GM23338 (cell line): ENCODE measurements at regions not wholly inside any gene's neighbourhood (a gene's known extent, or its start where the extent isn't known, plus 50 kb on each side); places are given as distances from the start of the nearest gene placed in this dataset.

Experiments
- ATAC-seq: fragments of 200-7000 bp; cut with Tn5 transposase; 3 replicates; pipeline ENCODE4 v1.9.1; 2020
- DNase-seq: peaks from one replicate; pipeline ENCODE4 v3.0.0-alpha.2; 2015; ENCODE audit warnings: low spot score
- H2AFZ ChIP-seq: fragments of 200-600 bp; sonication (generic); 2 replicates; pipeline ENCODE4 v1.8.0; 2016; ENCODE audit warnings: antibody characterized with exemption, mild to moderate bottlenecking, moderate library complexity
- H3F3A ChIP-seq: fragments of 200-600 bp; sonication (generic); replicated peaks from 2 replicates; pipeline ENCODE4 v1.8.0; 2017; ENCODE audit warnings: antibody characterized with exemption, mixed run types, low read depth
- H3K27ac ChIP-seq: fragments of 200-600 bp; sonication (generic); 2 replicates; pipeline ENCODE4 v1.6.1; 2016; ENCODE audit warnings: low read depth
- H3K27me3 ChIP-seq: fragments of 200-600 bp; sonication (generic); 2 replicates; pipeline ENCODE4 v1.8.0; 2016; ENCODE audit warnings: mild to moderate bottlenecking, mixed run types, moderate library complexity; ENCODE audit not compliant: insufficient read depth
- H3K36me3 ChIP-seq: fragments of 200-600 bp; sonication (generic); 2 replicates; pipeline ENCODE4 v1.8.0; 2016; ENCODE audit warnings: mild to moderate bottlenecking; ENCODE audit not compliant: insufficient read depth
- H3K4me1 ChIP-seq: fragments of 200-600 bp; sonication (generic); 2 replicates; pipeline ENCODE4 v1.8.0; 2016; ENCODE audit warnings: mild to moderate bottlenecking, moderate library complexity; ENCODE audit not compliant: insufficient read depth
- H3K4me2 ChIP-seq: fragments of 200-600 bp; sonication (generic); 2 replicates; pipeline ENCODE4 v1.7.1; 2017; ENCODE audit warnings: mixed run types
- H3K4me3 ChIP-seq: fragments of 200-600 bp; sonication (generic); 2 replicates; pipeline ENCODE4 v1.6.1; 2016; ENCODE audit warnings: mixed run types
- H3K79me2 ChIP-seq: fragments of 200-600 bp; sonication (generic); replicated peaks from 2 replicates; pipeline ENCODE4 v1.8.0; 2017; ENCODE audit warnings: mild to moderate bottlenecking; ENCODE audit not compliant: insufficient read depth
- H3K9me2 ChIP-seq: fragments of 200-600 bp; sonication (generic); 2 replicates; pipeline ENCODE4 v1.8.0; 2017; ENCODE audit not compliant: insufficient read depth
- H4K20me1 ChIP-seq: fragments of 200-600 bp; sonication (generic); replicated peaks from 2 replicates; pipeline ENCODE4 v1.8.0; 2017; ENCODE audit warnings: mild to moderate bottlenecking; ENCODE audit not compliant: insufficient read depth
- H3K27ac Mint-ChIP-seq: 2 replicates; pipeline ENCODE4 v1.8.0; 2020; ENCODE audit warnings: inconsistent platforms, mild to moderate bottlenecking, moderate library complexity, mixed read lengths
- H3K27me3 Mint-ChIP-seq: 3 replicates; pipeline ENCODE4 v1.8.0; 2022; ENCODE audit warnings: low read depth, mild to moderate bottlenecking, moderate library complexity, mixed read lengths, inconsistent platforms; ENCODE audit not compliant: insufficient read depth, poor library complexity
- H3K36me3 Mint-ChIP-seq: 3 replicates; pipeline ENCODE4 v1.8.0; 2021; ENCODE audit warnings: low read depth, mild to moderate bottlenecking, inconsistent platforms, moderate library complexity, mixed read lengths
- H3K4me1 Mint-ChIP-seq: 3 replicates; pipeline ENCODE4 v1.8.0; 2020; ENCODE audit warnings: mild to moderate bottlenecking, inconsistent platforms, mixed read lengths
- H3K4me3 Mint-ChIP-seq: 3 replicates; pipeline ENCODE4 v1.8.0; 2021; ENCODE audit warnings: moderate library complexity, mild to moderate bottlenecking, inconsistent platforms, mixed read lengths
- H3K9me3 Mint-ChIP-seq: 3 replicates; pipeline ENCODE4 v1.8.0; 2020; ENCODE audit warnings: moderate library complexity, mild to moderate bottlenecking, inconsistent platforms, mixed read lengths
- CREB1 ChIP-seq: fragments of 250-450 bp; sonication (Bioruptor Pico); IDR thresholded peaks from 2 replicates; pipeline ENCODE4 v1.5.0; 2020; ENCODE audit warnings: low read depth, mild to moderate bottlenecking, moderate library complexity
- NANOG ChIP-seq: IDR thresholded peaks from 2 replicates; pipeline ENCODE4 v1.6.1; 2016; ENCODE audit warnings: antibody characterized with exemption, borderline replicate concordance
- POLR2AphosphoS5 ChIP-seq: IDR thresholded peaks from 2 replicates; pipeline ENCODE4 v1.6.1; 2016; ENCODE audit warnings: antibody characterized with exemption, low read depth
- REST ChIP-seq: IDR thresholded peaks from one replicate; pipeline ENCODE4 v1.6.1; 2018; ENCODE audit warnings: antibody characterized with exemption; ENCODE audit not compliant: unreplicated experiment
- ZNF331 ChIP-seq: fragments of 250-450 bp; sonication (Bioruptor Pico); IDR thresholded peaks from 2 replicates; pipeline ENCODE4 v1.5.0; 2020; ENCODE audit warnings: low read depth, mild to moderate bottlenecking, moderate library complexity
- ZNF462 ChIP-seq: fragments of 250-450 bp; sonication (Bioruptor Pico); IDR thresholded peaks from 2 replicates; pipeline ENCODE4 v1.5.0; 2020; ENCODE audit warnings: mild to moderate bottlenecking, moderate library complexity

- H3K36me3 ChIP-seq, result no peaks in the 10 kb centered on the region
- no peak overlapping the region for H3K4me3 ChIP-seq
- H3K27ac ChIP-seq, result no peak overlapping the region
- no peaks in the 10 kb centered on the region for H3K9me2 ChIP-seq
- Mint-ChIP-seq H3K27me3 (peaks cover 2% of the 10 kb centered on the region), H3K36me3 (no peaks in the 10 kb centered on the region), H3K9me3 (peaks cover under 1% of the 10 kb centered on the region; the same call in 1 of the 3 replicates), H3K27ac (no peak overlapping the region), H3K4me3 (no peak overlapping the region), H3K4me1 (peaks cover 2% of the 10 kb centered on the region; the same call in 1 of the 3 replicates)
- TF ChIP-seq REST, result no peak
- H4K20me1 ChIP-seq, result no peaks in the 10 kb centered on the region
- no peak for DNase-seq
- no peaks in the 10 kb centered on the region for H3K4me1 ChIP-seq
- H3K4me2 ChIP-seq, result no peak overlapping the region
- no peaks in the 10 kb centered on the region for H3K79me2 ChIP-seq
- H2AFZ ChIP-seq, result no peak overlapping the region
- H3F3A ChIP-seq, result no peaks in the 10 kb centered on the region
- no peaks in the 10 kb centered on the region for H3K27me3 ChIP-seq
- no peak for ATAC-seq
These were observed 241.7 kb downstream of the SETD4 start for GRCh38 chr21:35818597-35818996.

- Histone ChIP-seq H3K4me1 (peaks cover 9% of the 10 kb centered on the region), H4K20me1 (no peaks in the 10 kb centered on the region), H3K4me2 (no peak overlapping the region), H3F3A (no peaks in the 10 kb centered on the region), H3K4me3 (no peak overlapping the region), H3K9me2 (peaks cover 4% of the 10 kb centered on the region; the same call in 1 of the 2 replicates), H3K36me3 (no peaks in the 10 kb centered on the region), H2AFZ (0 out of 2 replicates have a peak overlapping the region, but pooled peaks have one; percentile 25), H3K27ac (no peak overlapping the region), H3K79me2 (no peaks in the 10 kb centered on the region), H3K27me3 (no peaks in the 10 kb centered on the region)
- Mint-ChIP-seq H3K4me1 (peaks cover 17% of the 10 kb centered on the region), H3K27me3 (no peaks in the 10 kb centered on the region), H3K4me3 (no peak overlapping the region), H3K9me3 (no peaks in the 10 kb centered on the region), H3K27ac (no peak overlapping the region), H3K36me3 (no peaks in the 10 kb centered on the region)
- DNase-seq, result no peak
- ATAC-seq, result no peak
- no peak for TF ChIP-seq CREB1 (CRISPR knock-in tag)
- TF ChIP-seq REST, result no peak
- TF ChIP-seq NANOG, result no peak
- TF ChIP-seq POLR2AphosphoS5, result no peak
- TF ChIP-seq ZNF462, result no peak
- no peak for TF ChIP-seq ZNF331 (CRISPR knock-in tag)
These were observed 245.3 kb downstream of the SETD4 start for GRCh38 chr21:35814858-35815619.
